ENCODE measurements at regions not wholly inside any gene's neighbourhood (a gene's known extent, or its start where the extent isn't known, plus 50 kb on each side); places are given as distances from the start of the nearest gene placed in this dataset.

DNA sequence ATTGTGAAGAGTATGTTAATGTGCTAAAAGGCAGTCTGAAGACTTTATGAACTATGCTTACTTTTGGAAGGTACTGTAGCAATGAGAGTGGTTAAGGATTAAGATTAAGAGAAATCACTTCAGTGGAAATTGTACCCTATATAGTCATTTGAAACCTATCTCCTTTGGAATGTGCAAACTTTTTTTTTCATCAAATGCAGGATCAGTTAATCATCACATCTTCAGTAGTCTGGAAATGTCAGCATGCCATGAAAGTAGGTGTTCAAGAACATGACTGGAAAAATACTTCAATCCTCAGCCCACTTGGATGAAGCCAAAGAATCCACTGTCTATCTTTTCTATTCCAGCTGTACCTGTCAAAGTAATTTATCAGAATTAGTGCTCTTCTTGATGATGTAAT is 157.8 kb upstream of the TMEM161B start:
- TF ChIP-seq POLR2A (IDR thresholded peaks at IDR 0.05; ENCODE audit: control extremely low read depth in 1 of 2, low read depth in 2 of 2, low read length in 2 of 2), result no peak
- TF ChIP-seq CEBPB (IDR thresholded peaks at IDR 0.05; ENCODE audit: low read depth, low read length), result no peak
- TF ChIP-seq, protein P1, sequence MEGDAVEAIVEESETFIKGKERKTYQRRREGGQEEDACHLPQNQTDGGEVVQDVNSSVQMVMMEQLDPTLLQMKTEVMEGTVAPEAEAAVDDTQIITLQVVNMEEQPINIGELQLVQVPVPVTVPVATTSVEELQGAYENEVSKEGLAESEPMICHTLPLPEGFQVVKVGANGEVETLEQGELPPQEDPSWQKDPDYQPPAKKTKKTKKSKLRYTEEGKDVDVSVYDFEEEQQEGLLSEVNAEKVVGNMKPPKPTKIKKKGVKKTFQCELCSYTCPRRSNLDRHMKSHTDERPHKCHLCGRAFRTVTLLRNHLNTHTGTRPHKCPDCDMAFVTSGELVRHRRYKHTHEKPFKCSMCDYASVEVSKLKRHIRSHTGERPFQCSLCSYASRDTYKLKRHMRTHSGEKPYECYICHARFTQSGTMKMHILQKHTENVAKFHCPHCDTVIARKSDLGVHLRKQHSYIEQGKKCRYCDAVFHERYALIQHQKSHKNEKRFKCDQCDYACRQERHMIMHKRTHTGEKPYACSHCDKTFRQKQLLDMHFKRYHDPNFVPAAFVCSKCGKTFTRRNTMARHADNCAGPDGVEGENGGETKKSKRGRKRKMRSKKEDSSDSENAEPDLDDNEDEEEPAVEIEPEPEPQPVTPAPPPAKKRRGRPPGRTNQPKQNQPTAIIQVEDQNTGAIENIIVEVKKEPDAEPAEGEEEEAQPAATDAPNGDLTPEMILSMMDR (IDR thresholded peaks at IDR 0.05; ENCODE audit: control extremely low read depth in 1 of 3, insufficient read depth in 1 of 3, low read depth in 1 of 3, low read length in 3 of 3), result no peak
- no peak for TF ChIP-seq GABPA (IDR thresholded peaks at IDR 0.05; ENCODE audit: borderline replicate concordance, insufficient read depth, low read length)
- no peak for TF ChIP-seq EZH2 (IDR thresholded peaks at IDR 0.05; ENCODE audit: low read depth, low read length, severe bottlenecking)
- TF ChIP-seq RNF2 (IDR thresholded peaks at IDR 0.05; ENCODE audit: borderline replicate concordance, low read depth, low read length, missing control alignments, poor library complexity, severe bottlenecking), result no peak
- TF ChIP-seq SUZ12 (IDR thresholded peaks at IDR 0.05; ENCODE audit: low read length), result no peak
- TF ChIP-seq, protein P2, sequence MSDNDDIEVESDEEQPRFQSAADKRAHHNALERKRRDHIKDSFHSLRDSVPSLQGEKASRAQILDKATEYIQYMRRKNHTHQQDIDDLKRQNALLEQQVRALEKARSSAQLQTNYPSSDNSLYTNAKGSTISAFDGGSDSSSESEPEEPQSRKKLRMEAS (IDR thresholded peaks at IDR 0.05), result no peak
- no peak for TF ChIP-seq TEAD4 (IDR thresholded peaks at IDR 0.05; ENCODE audit: low read depth, low read length)
- TF ChIP-seq RFX5 (IDR thresholded peaks at IDR 0.05; ENCODE audit: borderline replicate concordance, low read depth, low read length), result no peak
- no peak for TF ChIP-seq KDM1A (IDR thresholded peaks at IDR 0.05; ENCODE audit: borderline replicate concordance, low read length)
